HG03469 (cell line): ENCODE measurements at regions not wholly inside any gene's neighbourhood (a gene's known extent, or its start where the extent isn't known, plus 50 kb on each side); places are given as distances from the start of the nearest gene placed in this dataset.
"Not testable (repeated sequence)": the region's sequence is repeated elsewhere in the genome, so short reads cannot be mapped to it uniquely, and the experiment has no call there.

Experiments
- ATAC-seq: cut with Tn5 transposase; IDR thresholded peaks from one replicate; pipeline ENCODE4 v1.9.1; 2021; ENCODE audit warnings: mild to moderate bottlenecking, moderate library complexity, moderate number of reproducible peaks; ENCODE audit not compliant: unreplicated experiment

GRCh38 chr2:235432741-235433520 lies 60.9 kb upstream of the AGAP1 start:
- ATAC-seq: no peak

GRCh38 chr2:235433860-235434259 lies 60.0 kb upstream of the AGAP1 start:
- no peak for ATAC-seq

DNA sequence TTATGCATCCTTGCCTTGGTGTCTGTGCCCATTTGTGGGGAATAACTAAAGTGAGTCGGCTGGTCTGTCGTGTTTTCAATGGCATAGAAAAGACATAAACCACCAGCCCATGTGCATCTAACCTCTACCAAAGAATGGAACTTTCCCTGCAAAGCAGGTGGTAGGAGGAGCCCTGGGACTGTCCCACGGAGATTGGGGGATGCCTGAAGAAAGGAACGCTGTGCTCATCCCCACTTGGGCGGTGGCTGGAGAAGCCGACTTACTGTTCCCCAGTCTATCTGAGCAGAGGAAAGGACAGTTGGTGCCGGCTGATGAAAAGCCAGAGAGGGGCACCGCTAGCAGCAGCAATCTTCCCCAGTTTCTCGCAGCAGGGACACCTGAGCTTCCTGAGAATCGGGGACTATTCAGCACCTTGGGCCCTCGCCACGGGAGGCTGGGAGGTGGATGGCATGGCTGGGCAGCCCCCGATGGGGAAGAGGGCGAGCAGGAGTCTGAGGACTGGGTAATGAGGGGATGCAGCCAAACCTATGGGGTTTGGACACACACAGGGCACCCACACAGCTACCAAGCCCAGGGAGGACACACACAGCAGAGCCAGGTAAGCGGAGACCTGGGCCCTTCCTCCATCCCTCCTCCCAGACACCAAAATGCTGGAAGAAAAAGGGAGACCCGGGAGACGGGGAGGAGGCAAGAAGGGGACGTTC lies 53.7 kb upstream of the AGAP1 start:
- ATAC-seq: no peak

- ATAC-seq: not testable (repeated sequence)
Measured at GRCh38 chr2:235443580-235443979, 50.3 kb upstream of the AGAP1 start.
